ENCODE measurements at regions not wholly inside any gene's neighbourhood (a gene's known extent, or its start where the extent isn't known, plus 50 kb on each side); places are given as distances from the start of the nearest gene placed in this dataset.

DNA sequence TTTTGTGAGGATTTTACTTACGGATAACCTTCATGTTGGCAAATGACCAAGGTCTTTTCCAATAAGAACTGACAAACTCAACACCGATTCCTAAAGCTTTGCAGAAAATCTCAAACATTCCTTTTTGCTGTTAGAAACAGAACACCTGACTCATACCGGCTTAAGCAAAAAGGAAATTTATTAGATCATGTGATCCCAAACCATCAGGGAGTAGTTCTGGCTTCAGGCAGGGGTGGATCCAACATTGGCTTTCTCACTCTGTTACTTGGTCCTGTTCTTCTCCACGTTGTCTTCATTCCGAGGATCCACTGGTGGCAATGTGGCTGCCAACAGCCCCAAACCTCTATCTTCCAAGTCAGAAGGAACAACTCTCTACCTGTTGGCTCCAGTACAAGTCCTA is 95.9 kb upstream of the PMEPA1 start:
- TF ChIP-seq POLR2A (IDR thresholded peaks at IDR 0.05) (no peak), POLR2AphosphoS5 (IDR thresholded peaks at IDR 0.05) (no peak)
- TF ChIP-seq, protein P1, sequence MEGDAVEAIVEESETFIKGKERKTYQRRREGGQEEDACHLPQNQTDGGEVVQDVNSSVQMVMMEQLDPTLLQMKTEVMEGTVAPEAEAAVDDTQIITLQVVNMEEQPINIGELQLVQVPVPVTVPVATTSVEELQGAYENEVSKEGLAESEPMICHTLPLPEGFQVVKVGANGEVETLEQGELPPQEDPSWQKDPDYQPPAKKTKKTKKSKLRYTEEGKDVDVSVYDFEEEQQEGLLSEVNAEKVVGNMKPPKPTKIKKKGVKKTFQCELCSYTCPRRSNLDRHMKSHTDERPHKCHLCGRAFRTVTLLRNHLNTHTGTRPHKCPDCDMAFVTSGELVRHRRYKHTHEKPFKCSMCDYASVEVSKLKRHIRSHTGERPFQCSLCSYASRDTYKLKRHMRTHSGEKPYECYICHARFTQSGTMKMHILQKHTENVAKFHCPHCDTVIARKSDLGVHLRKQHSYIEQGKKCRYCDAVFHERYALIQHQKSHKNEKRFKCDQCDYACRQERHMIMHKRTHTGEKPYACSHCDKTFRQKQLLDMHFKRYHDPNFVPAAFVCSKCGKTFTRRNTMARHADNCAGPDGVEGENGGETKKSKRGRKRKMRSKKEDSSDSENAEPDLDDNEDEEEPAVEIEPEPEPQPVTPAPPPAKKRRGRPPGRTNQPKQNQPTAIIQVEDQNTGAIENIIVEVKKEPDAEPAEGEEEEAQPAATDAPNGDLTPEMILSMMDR (IDR thresholded peaks at IDR 0.05 in 8 of 11, conservative IDR thresholded peaks at IDR 0.05 in 3 of 11), result no peak
- Histone ChIP-seq H3K36me3 (no peaks in the 10 kb centered on the region), H3K4me3 (no peak overlapping the region), H3K27ac (no peak overlapping the region), H3K27me3 (replicated peaks in 1 of 7) (peaks cover 0 to 9% (median 0%) of the 10 kb centered on the region in 7 donors), H3K9me3 (no peaks in the 10 kb centered on the region), H3K4me1 (no peaks in the 10 kb centered on the region)
- WGBS, 5 donors, result 84 to 92% (median 87%) methylated on average over 5 of the region's 5 CpGs
- intact Hi-C loops (cut with DNase I; ENCODE audit: low total_unique reads), result no loop called here
- DNase-seq, result no peak

DNA sequence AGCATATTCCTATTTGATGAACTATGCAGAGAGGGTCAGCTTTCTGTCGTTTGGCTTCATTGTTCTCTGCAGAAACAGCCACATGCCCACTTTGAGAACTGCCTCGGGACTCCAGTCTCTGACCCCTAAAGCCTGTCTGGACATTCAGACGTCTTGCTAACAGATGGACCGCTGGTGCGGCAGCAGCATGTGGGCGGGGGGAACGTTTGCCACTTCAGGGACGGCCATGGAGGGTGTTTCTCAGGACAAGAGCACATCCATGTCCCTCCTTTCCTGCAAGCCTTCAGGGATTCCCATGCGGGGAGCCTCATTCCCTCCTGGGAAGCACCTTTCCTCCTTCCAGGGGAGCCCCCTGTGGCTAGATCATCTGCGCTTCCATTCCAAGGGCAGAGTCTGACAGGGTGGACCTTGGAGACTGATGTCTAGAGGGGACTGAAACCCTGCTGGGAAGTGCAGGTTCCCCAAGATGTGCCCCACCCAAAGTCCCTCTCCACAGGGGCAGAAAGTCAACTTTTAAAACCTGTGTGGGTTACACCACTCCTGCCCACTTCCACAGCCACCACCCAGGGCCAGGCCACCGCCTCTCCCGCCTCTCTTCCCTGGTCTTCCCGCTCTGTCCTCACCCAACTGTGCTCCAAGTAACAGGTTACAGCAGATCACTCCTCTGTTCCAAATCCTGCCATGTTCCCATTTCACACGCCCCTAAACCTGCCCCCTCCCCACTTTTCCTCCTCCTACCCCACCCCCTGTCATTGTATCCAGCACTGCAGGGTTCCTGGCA is 94.8 kb upstream of the PMEPA1 start:
- Histone ChIP-seq H3K4me1 (no peaks in the 10 kb centered on the region), H3K27ac (no peak overlapping the region), H3K27me3 (replicated peaks in 1 of 7) (peaks cover 0 to 9% (median 0%) of the 10 kb centered on the region in 7 donors), H3K4me3 (no peak overlapping the region), H3K9me3 (no peaks in the 10 kb centered on the region), H3K36me3 (no peaks in the 10 kb centered on the region)
- DNase-seq, result peak; percentile 55
- TF ChIP-seq POLR2AphosphoS5 (IDR thresholded peaks at IDR 0.05), result no peak
- TF ChIP-seq POLR2A (IDR thresholded peaks at IDR 0.05), result no peak
- TF ChIP-seq, protein P1 (IDR thresholded peaks at IDR 0.05 in 8 of 11, conservative IDR thresholded peaks at IDR 0.05 in 3 of 11), result no peak
- intact Hi-C loops (cut with DNase I; ENCODE audit: low total_unique reads), result no loop called here
- WGBS, 5 donors, result 72 to 86% (median 81%) methylated on average over 12 to 14 of the region's 14 CpGs

DNA sequence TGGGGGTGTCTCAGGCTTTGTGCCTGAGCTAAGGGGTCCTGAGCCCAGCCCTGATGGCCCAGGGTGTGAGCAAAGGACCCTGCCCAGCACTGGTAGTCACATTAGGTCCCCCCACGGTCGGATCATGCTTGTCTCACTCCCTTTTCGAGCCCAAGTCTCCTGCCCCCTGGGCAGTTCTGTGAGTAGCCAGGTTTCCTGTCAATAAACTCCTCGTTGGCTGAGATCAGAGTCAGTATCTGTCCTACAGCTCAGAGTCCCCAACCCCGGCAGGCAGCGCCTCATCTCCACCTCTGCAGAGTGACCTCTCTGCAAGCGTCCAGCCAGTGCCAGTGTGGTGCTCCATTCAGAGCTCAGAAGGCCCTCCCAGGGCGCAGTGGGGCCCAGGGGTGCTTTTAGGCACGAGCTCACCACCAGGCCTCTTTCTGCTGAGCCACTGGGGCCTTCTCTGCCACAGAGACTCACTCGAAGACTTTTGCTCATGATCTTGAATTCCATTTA is 93.7 kb upstream of the PMEPA1 start:
- H3K4me3 ChIP-seq, result no peak overlapping the region
- peaks cover 0 to 9% (median 0%) of the 10 kb centered on the region in 7 donors for H3K27me3 ChIP-seq (replicated peaks in 1 of 7)
- no peaks in the 10 kb centered on the region for H3K9me3 ChIP-seq
- TF ChIP-seq POLR2A (IDR thresholded peaks at IDR 0.05), result no peak
- TF ChIP-seq, protein P1 (IDR thresholded peaks at IDR 0.05 in 8 of 11, conservative IDR thresholded peaks at IDR 0.05 in 3 of 11), result no peak
- TF ChIP-seq POLR2AphosphoS5 (IDR thresholded peaks at IDR 0.05), result no peak
- no peak overlapping the region for H3K27ac ChIP-seq
- WGBS, 5 donors, result 73 to 92% (median 80%) methylated on average over 6 to 10 of the region's 10 CpGs
- no peaks in the 10 kb centered on the region for H3K36me3 ChIP-seq
- DNase-seq, result no peak
- no peaks in the 10 kb centered on the region for H3K4me1 ChIP-seq
- intact Hi-C loops (cut with DNase I; ENCODE audit: low total_unique reads), result no loop called here

DNA sequence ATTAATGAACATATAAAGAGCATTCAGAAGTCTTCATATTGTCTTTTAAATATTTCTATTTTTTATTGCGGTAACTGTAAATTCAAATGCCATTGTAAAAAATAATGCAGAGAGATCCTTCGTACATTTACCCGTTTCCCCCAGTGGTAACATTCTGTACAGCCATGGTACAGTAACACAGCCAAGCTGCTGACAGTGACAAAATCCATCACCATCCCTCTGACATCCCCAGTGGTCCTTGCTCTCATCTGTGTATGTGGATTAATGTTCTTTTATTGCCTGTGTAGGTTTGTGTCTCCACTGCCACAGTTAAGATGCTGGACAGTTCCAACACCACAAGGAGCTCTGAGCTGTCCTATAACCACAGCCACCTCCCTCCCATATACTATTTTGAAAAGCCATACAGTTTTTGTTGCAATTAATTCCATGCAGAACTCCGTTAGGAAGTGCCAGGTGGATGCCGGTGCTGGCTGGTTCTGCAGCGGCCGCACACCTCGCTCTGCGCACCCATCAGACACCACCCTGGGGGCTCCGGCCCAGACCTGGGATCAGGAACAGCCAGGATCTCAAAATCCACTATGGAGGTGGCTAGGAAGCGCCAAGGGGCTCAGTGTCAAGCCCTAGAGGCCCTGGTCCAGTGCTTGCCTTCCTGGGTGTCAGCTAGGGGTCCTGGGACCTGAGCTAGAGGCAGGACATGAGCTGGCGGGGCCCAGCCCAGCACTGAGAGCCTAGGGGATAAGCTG is 93.1 kb upstream of the PMEPA1 start:
- TF ChIP-seq POLR2AphosphoS5 (IDR thresholded peaks at IDR 0.05) (no peak), POLR2A (IDR thresholded peaks at IDR 0.05) (no peak)
- TF ChIP-seq, protein P1 (IDR thresholded peaks at IDR 0.05 in 8 of 11, conservative IDR thresholded peaks at IDR 0.05 in 3 of 11), result no peak
- Histone ChIP-seq H3K9me3 (no peaks in the 10 kb centered on the region), H3K27me3 (replicated peaks in 1 of 7) (peaks cover 0 to 9% (median 0%) of the 10 kb centered on the region in 7 donors), H3K27ac (no peak overlapping the region), H3K4me1 (no peaks in the 10 kb centered on the region), H3K4me3 (no peak overlapping the region), H3K36me3 (no peaks in the 10 kb centered on the region)
- DNase-seq, result no peak
- 82 to 92% (median 86%) methylated on average over 9 to 12 of the region's 12 CpGs for WGBS, 5 donors
- intact Hi-C loops (cut with DNase I; ENCODE audit: low total_unique reads), result no loop called here
